ENCODE measurements at regions not wholly inside any gene's neighbourhood (a gene's known extent, or its start where the extent isn't known, plus 50 kb on each side); places are given as distances from the start of the nearest gene placed in this dataset.

- Mint-ChIP-seq H3K9me3 (ENCODE audit: low read depth) (no peaks in the 10 kb centered on the region), H3K4me3 (ENCODE audit: unreplicated experiment) (no peak overlapping the region), H3K36me3 (ENCODE audit: low read depth) (no peaks in the 10 kb centered on the region), H3K4me1 (ENCODE audit: low read depth) (peaks cover 27% of the 10 kb centered on the region), H3K27me3 (ENCODE audit: low read depth) (no peaks in the 10 kb centered on the region), H3K27ac (ENCODE audit: unreplicated experiment) (no peak overlapping the region)
- DNase-seq (ENCODE audit: low spot score) = no peak
- TF ChIP-seq CTCF (IDR thresholded peaks at IDR 0.05) = no peak
Observed at GRCh38 chr16:86758932-86759331, 180.6 kb downstream of the FOXL1 start.

GRCh38 chr16:86761111-86762031 lies 183.0 kb downstream of the FOXL1 start:
- Mint-ChIP-seq H3K4me3 (ENCODE audit: unreplicated experiment) (peak overlapping the region; percentile 56), H3K9me3 (ENCODE audit: low read depth) (no peaks in the 10 kb centered on the region), H3K27ac (ENCODE audit: unreplicated experiment) (peak overlapping the region; percentile 8), H3K36me3 (ENCODE audit: low read depth) (no peaks in the 10 kb centered on the region), H3K4me1 (ENCODE audit: low read depth) (peaks cover 27% of the 10 kb centered on the region), H3K27me3 (ENCODE audit: low read depth) (no peaks in the 10 kb centered on the region)
- TF ChIP-seq CTCF (IDR thresholded peaks at IDR 0.05) = peak; percentile 88
- DNase-seq (ENCODE audit: low spot score) = no peak

- Mint-ChIP-seq H3K4me3 (ENCODE audit: unreplicated experiment) (peak overlapping the region; percentile 56), H3K27ac (ENCODE audit: unreplicated experiment) (no peak overlapping the region), H3K27me3 (ENCODE audit: low read depth) (no peaks in the 10 kb centered on the region), H3K4me1 (ENCODE audit: low read depth) (peaks cover 24% of the 10 kb centered on the region), H3K36me3 (ENCODE audit: low read depth) (no peaks in the 10 kb centered on the region), H3K9me3 (ENCODE audit: low read depth) (no peaks in the 10 kb centered on the region)
- no peak for TF ChIP-seq CTCF (IDR thresholded peaks at IDR 0.05)
- no peak for DNase-seq (ENCODE audit: low spot score)
Observed at GRCh38 chr16:86762095-86762494, 183.7 kb downstream of the FOXL1 start.

- DNase-seq (ENCODE audit: low spot score) = no peak
- Mint-ChIP-seq H3K27me3 (ENCODE audit: low read depth) (no peaks in the 10 kb centered on the region), H3K4me3 (ENCODE audit: unreplicated experiment) (no peak overlapping the region), H3K4me1 (ENCODE audit: low read depth) (peaks cover 24% of the 10 kb centered on the region), H3K27ac (ENCODE audit: unreplicated experiment) (no peak overlapping the region), H3K36me3 (ENCODE audit: low read depth) (no peaks in the 10 kb centered on the region), H3K9me3 (ENCODE audit: low read depth) (no peaks in the 10 kb centered on the region)
- no peak for TF ChIP-seq CTCF (IDR thresholded peaks at IDR 0.05)
Observed at GRCh38 chr16:86763819-86764218, 185.5 kb downstream of the FOXL1 start.

GRCh38 chr16:86764551-86764950 lies 186.2 kb downstream of the FOXL1 start:
- TF ChIP-seq CTCF (IDR thresholded peaks at IDR 0.05) = no peak
- no peak for DNase-seq (ENCODE audit: low spot score)
- no peaks in the 10 kb centered on the region for H3K36me3 Mint-ChIP-seq (ENCODE audit: low read depth)
- no peak overlapping the region for H3K4me3 Mint-ChIP-seq (ENCODE audit: unreplicated experiment)
- no peak overlapping the region for H3K27ac Mint-ChIP-seq (ENCODE audit: unreplicated experiment)
- H3K27me3 Mint-ChIP-seq (ENCODE audit: low read depth) = no peaks in the 10 kb centered on the region
- H3K4me1 Mint-ChIP-seq (ENCODE audit: low read depth) = peaks cover 29% of the 10 kb centered on the region
- no peaks in the 10 kb centered on the region for H3K9me3 Mint-ChIP-seq (ENCODE audit: low read depth)
